K562 (cell line): ENCODE measurements at regions not wholly inside any gene's neighbourhood (a gene's known extent, or its start where the extent isn't known, plus 50 kb on each side); places are given as distances from the start of the nearest gene placed in this dataset.
A peak's percentile ranks its signal among the peaks of the same experiment; 100 is the strongest.

Experiments
- C11orf30 ChIP-seq: fragments of 450-650 bp; IDR thresholded peaks from 2 replicates; pipeline ENCODE4 v1.6.1; 2016; ENCODE audit warnings: low read depth, mild to moderate bottlenecking
- FOXP1 ChIP-seq: sonication (generic); formaldehyde crosslinking; IDR thresholded peaks from 2 replicates; pipeline ENCODE4 v1.8.0; 2022; ENCODE audit warnings: mild to moderate bottlenecking, missing genetic modification reagents
- GTF2E2 ChIP-seq: fragments of 200-800 bp; sonication (Bioruptor generic); IDR thresholded peaks from 2 replicates; pipeline ENCODE4 v1.6.1; 2016; ENCODE audit warnings: missing genetic modification characterization, missing compliant biosample characterization
- HDAC6 ChIP-seq: IDR thresholded peaks from 2 replicates; pipeline ENCODE4 v1.6.1; 2012; ENCODE audit warnings: low read depth, mild to moderate bottlenecking, control low read depth, inconsistent platforms, low read length, moderate library complexity
- HMGN3 ChIP-seq: IDR thresholded peaks from 2 replicates; pipeline ENCODE4 v1.6.1; 2011; ENCODE audit warnings: borderline replicate concordance, low read depth, mild to moderate bottlenecking, mixed read lengths, low read length; ENCODE audit not compliant: insufficient read length; ENCODE audit errors: extremely low read depth
- HNRNPK ChIP-seq: fragments of 200-400 bp; formaldehyde crosslinking; IDR thresholded peaks from one replicate; pipeline ENCODE4 v1.6.1; 2018; ENCODE audit warnings: mild to moderate bottlenecking, low read depth, low read length; ENCODE audit not compliant: poor library complexity, severe bottlenecking
- JUN ChIP-seq, 2 experiments: sonication (generic) in 1 of 2; formaldehyde crosslinking in 1 of 2; IDR thresholded peaks; 2 replicates each; pipeline versions ENCODE4 v1.6.1 to v1.8.0; 2012 to 2022; ENCODE audit warnings: borderline replicate concordance in 2 of 2, mild to moderate bottlenecking in 2 of 2, improper control_type of control experiment in 1 of 2, low read depth in 1 of 2, low read length in 1 of 2, missing genetic modification reagents in 1 of 2
- KDM2B ChIP-seq: fragments of 250-450 bp; sonication (Bioruptor Pico); IDR thresholded peaks from 2 replicates; pipeline ENCODE4 v1.8.0; 2021; ENCODE audit warnings: mild to moderate bottlenecking, moderate library complexity
- KDM5B ChIP-seq: fragments of 200-600 bp; sonication (generic); IDR thresholded peaks from 2 replicates; pipeline ENCODE4 v1.6.1; 2012; ENCODE audit warnings: low read depth, mild to moderate bottlenecking, moderate library complexity, low read length, control low read depth, inconsistent platforms; ENCODE audit not compliant: insufficient replicate concordance
- LARP7 ChIP-seq: fragments of 450-650 bp; IDR thresholded peaks from 2 replicates; pipeline ENCODE4 v1.6.1; 2016
- MAFF ChIP-seq: IDR thresholded peaks from 2 replicates; pipeline ENCODE4 v1.6.1; 2012; ENCODE audit warnings: low read length, improper control_type of control experiment
- MYC ChIP-seq, 2 experiments: fragments of 250-450 bp in 1 of 2; sonication (Bioruptor Pico) in 1 of 2; IDR thresholded peaks; 2 replicates each; pipeline versions ENCODE4 v1.5.1 to v1.6.1; 2012 to 2021; ENCODE audit warnings: low read depth in 2 of 2, borderline replicate concordance in 1 of 2, improper control_type of control experiment in 1 of 2, low read length in 1 of 2, mild to moderate bottlenecking in 1 of 2, moderate library complexity in 1 of 2
- POLR2AphosphoS2 ChIP-seq: IDR thresholded peaks from 2 replicates; pipeline ENCODE4 v1.6.1; 2012; ENCODE audit warnings: low read length, improper control_type of control experiment
- SRSF7 ChIP-seq: fragments of 200-400 bp; formaldehyde crosslinking; optimal IDR thresholded peaks from 2 replicates; pipeline ENCODE3; 2017; ENCODE audit warnings: mild to moderate bottlenecking, low read depth, low read length
- STAG1 ChIP-seq: sonication (generic); formaldehyde crosslinking; IDR thresholded peaks from 2 replicates; pipeline ENCODE4 v1.5.0; 2020; ENCODE audit warnings: missing genetic modification reagents, borderline replicate concordance
- ZFP36 ChIP-seq: fragments of 150-350 bp; IDR thresholded peaks from 2 replicates; pipeline ENCODE4 v1.6.1; 2018; ENCODE audit warnings: low read length, low read depth; ENCODE audit not compliant: partially characterized antibody
- ZNF124 ChIP-seq: sonication (generic); formaldehyde crosslinking; IDR thresholded peaks from 2 replicates; pipeline ENCODE4 v1.8.1; 2022; ENCODE audit warnings: missing genetic modification reagents
- ZNF780A ChIP-seq: fragments of 250-450 bp; sonication (Bioruptor Pico); IDR thresholded peaks from 2 replicates; pipeline ENCODE4 v1.5.0; 2021; ENCODE audit warnings: mild to moderate bottlenecking
- TF ChIP-seq, protein P1 (sequence below): IDR thresholded peaks from 2 replicates; pipeline ENCODE4 v1.6.1; 2011; ENCODE audit warnings: borderline replicate concordance, low read depth, mild to moderate bottlenecking, moderate library complexity, low read length; ENCODE audit not compliant: insufficient read depth, poor library complexity, severe bottlenecking
- TF ChIP-seq, protein P2 (sequence below): fragments of 450-650 bp; IDR thresholded peaks from 2 replicates; pipeline ENCODE4 v1.6.1; 2016; ENCODE audit warnings: antibody characterized with exemption
- TF ChIP-seq, protein P3 (sequence below): fragments of 250-450 bp; sonication (Bioruptor Pico); IDR thresholded peaks from 2 replicates; pipeline ENCODE4 v1.8.0; 2022; ENCODE audit warnings: moderate library complexity, mild to moderate bottlenecking, inconsistent platforms

DNA sequence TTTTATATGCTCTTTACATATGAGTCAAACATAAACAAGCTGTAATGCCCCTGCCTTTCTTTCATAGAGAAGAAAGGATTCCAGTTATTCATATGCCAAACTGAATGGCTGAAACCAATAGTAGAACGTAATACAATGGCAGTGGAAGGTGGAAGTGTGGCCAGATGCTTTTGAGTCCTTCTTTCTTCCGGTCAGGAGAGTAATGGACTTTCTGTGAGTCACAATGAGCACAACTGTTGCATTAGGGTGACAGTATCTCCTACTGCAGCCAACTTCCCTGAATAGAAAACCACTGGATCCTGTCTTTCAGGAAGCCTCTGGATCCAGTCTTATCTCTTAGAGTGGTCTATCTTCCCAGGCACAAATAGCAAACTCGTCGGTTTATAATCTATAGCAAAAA lies 855.2 kb downstream of the MAT2B start (continued):
- TF ChIP-seq ZFP36 (no peak), JUN (IDR thresholded peaks at IDR 0.05; ENCODE audit: borderline replicate concordance, low read depth, low read length) (peak; percentile 76; the same call in 1 of the 2 replicates), JUN (CRISPR knock-in tag; IDR thresholded peaks at IDR 0.05; ENCODE audit: borderline replicate concordance) (no peak), MYC (IDR thresholded peaks at IDR 0.05; ENCODE audit: low read depth, low read length) (no peak), MYC (CRISPR knock-in tag; IDR thresholded peaks at IDR 0.05; ENCODE audit: borderline replicate concordance, low read depth) (no peak; the same call in 1 of the 2 replicates), STAG1 (CRISPR knock-in tag) (no peak), HNRNPK (no peak), ZNF780A (CRISPR knock-in tag) (no peak), GTF2E2 (tag) (peak; percentile 37; the same call in 1 of the 2 replicates), FOXP1 (no peak), MAFF (no peak), KDM5B (peak; percentile 27), C11orf30 (no peak), SRSF7 (no peak), POLR2AphosphoS2 (no peak), ZNF124 (no peak), KDM2B (CRISPR knock-in tag) (no peak), HMGN3 (no peak), HDAC6 (no peak), LARP7 (no peak)
- TF ChIP-seq, protein P1, sequence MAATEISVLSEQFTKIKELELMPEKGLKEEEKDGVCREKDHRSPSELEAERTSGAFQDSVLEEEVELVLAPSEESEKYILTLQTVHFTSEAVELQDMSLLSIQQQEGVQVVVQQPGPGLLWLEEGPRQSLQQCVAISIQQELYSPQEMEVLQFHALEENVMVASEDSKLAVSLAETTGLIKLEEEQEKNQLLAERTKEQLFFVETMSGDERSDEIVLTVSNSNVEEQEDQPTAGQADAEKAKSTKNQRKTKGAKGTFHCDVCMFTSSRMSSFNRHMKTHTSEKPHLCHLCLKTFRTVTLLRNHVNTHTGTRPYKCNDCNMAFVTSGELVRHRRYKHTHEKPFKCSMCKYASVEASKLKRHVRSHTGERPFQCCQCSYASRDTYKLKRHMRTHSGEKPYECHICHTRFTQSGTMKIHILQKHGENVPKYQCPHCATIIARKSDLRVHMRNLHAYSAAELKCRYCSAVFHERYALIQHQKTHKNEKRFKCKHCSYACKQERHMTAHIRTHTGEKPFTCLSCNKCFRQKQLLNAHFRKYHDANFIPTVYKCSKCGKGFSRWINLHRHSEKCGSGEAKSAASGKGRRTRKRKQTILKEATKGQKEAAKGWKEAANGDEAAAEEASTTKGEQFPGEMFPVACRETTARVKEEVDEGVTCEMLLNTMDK: no peak
- TF ChIP-seq, protein P2, sequence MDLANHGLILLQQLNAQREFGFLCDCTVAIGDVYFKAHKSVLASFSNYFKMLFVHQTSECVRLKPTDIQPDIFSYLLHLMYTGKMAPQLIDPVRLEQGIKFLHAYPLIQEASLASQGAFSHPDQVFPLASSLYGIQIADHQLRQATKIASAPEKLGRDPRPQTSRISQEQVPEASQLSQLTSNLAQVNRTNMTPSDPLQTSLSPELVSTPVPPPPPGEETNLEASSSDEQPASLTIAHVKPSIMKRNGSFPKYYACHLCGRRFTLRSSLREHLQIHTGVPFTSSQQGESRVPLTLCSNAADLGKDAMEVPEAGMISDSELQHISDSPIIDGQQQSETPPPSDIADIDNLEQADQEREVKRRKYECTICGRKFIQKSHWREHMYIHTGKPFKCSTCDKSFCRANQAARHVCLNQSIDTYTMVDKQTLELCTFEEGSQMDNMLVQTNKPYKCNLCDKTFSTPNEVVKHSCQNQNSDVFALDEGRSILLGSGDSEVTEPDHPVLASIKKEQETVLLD: no peak
- TF ChIP-seq, protein P3, sequence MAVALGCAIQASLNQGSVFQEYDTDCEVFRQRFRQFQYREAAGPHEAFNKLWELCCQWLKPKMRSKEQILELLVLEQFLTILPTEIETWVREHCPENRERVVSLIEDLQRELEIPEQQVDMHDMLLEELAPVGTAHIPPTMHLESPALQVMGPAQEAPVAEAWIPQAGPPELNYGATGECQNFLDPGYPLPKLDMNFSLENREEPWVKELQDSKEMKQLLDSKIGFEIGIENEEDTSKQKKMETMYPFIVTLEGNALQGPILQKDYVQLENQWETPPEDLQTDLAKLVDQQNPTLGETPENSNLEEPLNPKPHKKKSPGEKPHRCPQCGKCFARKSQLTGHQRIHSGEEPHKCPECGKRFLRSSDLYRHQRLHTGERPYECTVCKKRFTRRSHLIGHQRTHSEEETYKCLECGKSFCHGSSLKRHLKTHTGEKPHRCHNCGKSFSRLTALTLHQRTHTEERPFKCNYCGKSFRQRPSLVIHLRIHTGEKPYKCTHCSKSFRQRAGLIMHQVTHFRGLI (CRISPR knock-in tag): peak; percentile 5; the same call in 1 of the 2 replicates
